Type B pancreatic cell (in vitro differentiated cells): ENCODE measurements at regions not wholly inside any gene's neighbourhood (a gene's known extent, or its start where the extent isn't known, plus 50 kb on each side); places are given as distances from the start of the nearest gene placed in this dataset.

Source experiments
- DNase-seq: peaks from one replicate; pipeline ENCODE4 v3.0.0; 2021; ENCODE audit warnings: mixed read lengths; ENCODE audit not compliant: unreplicated experiment; ENCODE audit errors: extremely low spot score
- H3K27ac Mint-ChIP-seq: 2 replicates; pipeline ENCODE4 v1.8.0; 2021; ENCODE audit warnings: mild to moderate bottlenecking, mixed read lengths
- H3K27me3 Mint-ChIP-seq: 2 replicates; pipeline ENCODE4 v1.8.0; 2021; ENCODE audit warnings: mixed read lengths
- H3K36me3 Mint-ChIP-seq: 2 replicates; pipeline ENCODE4 v1.8.0; 2021; ENCODE audit warnings: mixed read lengths
- H3K4me1 Mint-ChIP-seq: one replicate; pipeline ENCODE4 v1.8.0; 2021; ENCODE audit warnings: mixed read lengths; ENCODE audit not compliant: unreplicated experiment
- H3K4me3 Mint-ChIP-seq: 2 replicates; pipeline ENCODE4 v1.8.0; 2021; ENCODE audit warnings: mild to moderate bottlenecking, mixed read lengths
- H3K9me3 Mint-ChIP-seq: 2 replicates; pipeline ENCODE4 v1.8.0; 2021; ENCODE audit warnings: mixed read lengths
- CTCF ChIP-seq: fragments of 200-600 bp; sonication (generic); conservative IDR thresholded peaks from 2 replicates; pipeline ENCODE4 v1.5.0; 2021; ENCODE audit warnings: antibody characterized with exemption, mild to moderate bottlenecking

GRCh38 chr20:50266293-50267040 lies 75.8 kb downstream of the CEBPB start:
- TF ChIP-seq CTCF = no peak
- H3K27me3 Mint-ChIP-seq = no peaks in the 10 kb centered on the region
- peaks cover 3% of the 10 kb centered on the region for H3K4me1 Mint-ChIP-seq
- H3K4me3 Mint-ChIP-seq = no peak overlapping the region
- no peak for DNase-seq
- H3K27ac Mint-ChIP-seq = peak overlapping the region; percentile 18
- no peaks in the 10 kb centered on the region for H3K9me3 Mint-ChIP-seq
- no peaks in the 10 kb centered on the region for H3K36me3 Mint-ChIP-seq

DNA sequence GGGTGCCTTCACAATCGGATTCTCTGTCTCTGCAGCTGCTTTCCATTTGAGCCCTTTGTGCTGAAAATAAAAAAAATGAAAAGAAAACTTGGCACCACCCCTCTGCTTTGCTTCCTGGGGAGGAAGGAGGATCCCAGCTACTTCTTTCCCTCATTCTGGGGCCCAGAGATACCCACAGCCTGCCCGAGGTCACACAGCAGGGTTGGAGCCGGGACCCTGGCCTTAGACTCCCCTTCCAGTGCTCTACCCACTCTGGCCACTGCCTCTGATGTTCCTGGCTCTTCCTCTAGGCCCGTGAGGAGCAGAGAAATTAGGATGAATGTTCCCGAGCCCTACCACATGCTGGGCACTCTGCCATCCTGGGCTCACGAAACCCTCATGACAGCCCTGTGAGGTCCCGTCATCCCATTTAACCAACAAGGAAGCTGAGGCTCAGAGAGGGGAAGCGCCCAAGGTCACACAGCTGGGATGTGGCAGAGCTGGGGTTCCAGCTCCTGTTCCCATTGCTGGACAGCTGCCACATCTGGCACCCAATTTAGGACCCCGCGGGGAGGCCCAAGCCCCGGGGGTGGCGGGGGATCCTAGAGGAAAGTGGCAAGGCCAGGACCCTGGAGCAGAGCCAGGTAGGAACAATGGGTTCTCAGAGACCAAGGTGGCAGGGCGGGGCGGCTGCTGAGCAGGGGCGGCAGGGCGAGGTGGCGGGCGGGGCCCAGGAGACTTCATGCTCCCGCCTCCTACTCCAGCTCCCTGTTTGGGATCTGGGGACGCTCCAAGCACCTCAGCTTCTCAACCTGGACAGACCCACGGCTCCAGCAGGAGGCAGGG lies 76.6 kb downstream of the CEBPB start:
- H3K9me3 Mint-ChIP-seq = no peaks in the 10 kb centered on the region
- no peaks in the 10 kb centered on the region for H3K27me3 Mint-ChIP-seq
- peaks cover 5% of the 10 kb centered on the region for H3K4me1 Mint-ChIP-seq
- H3K36me3 Mint-ChIP-seq = no peaks in the 10 kb centered on the region
- no peak for TF ChIP-seq CTCF
- H3K4me3 Mint-ChIP-seq = no peak overlapping the region
- H3K27ac Mint-ChIP-seq = peak overlapping the region; percentile 18
- no peak for DNase-seq

GRCh38 chr20:50267866-50268219 lies 77.2 kb downstream of the CEBPB start:
- TF ChIP-seq CTCF = no peak
- Mint-ChIP-seq H3K27ac (no peak overlapping the region), H3K36me3 (no peaks in the 10 kb centered on the region), H3K9me3 (no peaks in the 10 kb centered on the region), H3K27me3 (no peaks in the 10 kb centered on the region), H3K4me3 (no peak overlapping the region), H3K4me1 (peaks cover 5% of the 10 kb centered on the region)
- DNase-seq = no peak

- H3K4me1 Mint-ChIP-seq = peaks cover 5% of the 10 kb centered on the region
- no peak overlapping the region for H3K27ac Mint-ChIP-seq
- no peaks in the 10 kb centered on the region for H3K36me3 Mint-ChIP-seq
- TF ChIP-seq CTCF = no peak
- H3K9me3 Mint-ChIP-seq = no peaks in the 10 kb centered on the region
- no peak for DNase-seq
- H3K27me3 Mint-ChIP-seq = no peaks in the 10 kb centered on the region
- no peak overlapping the region for H3K4me3 Mint-ChIP-seq
Measured at GRCh38 chr20:50269091-50270033, 78.7 kb downstream of the CEBPB start.

- no peak for DNase-seq
- Mint-ChIP-seq H3K36me3 (no peaks in the 10 kb centered on the region), H3K27ac (no peak overlapping the region), H3K4me1 (peaks cover 5% of the 10 kb centered on the region), H3K9me3 (no peaks in the 10 kb centered on the region), H3K4me3 (no peak overlapping the region), H3K27me3 (no peaks in the 10 kb centered on the region)
- no peak for TF ChIP-seq CTCF
Measured at GRCh38 chr20:50270034-50270395, 79.4 kb downstream of the CEBPB start.
